SK-N-SH treated with all-trans-retinoic acid at 6 μM for 48 hours (cell line): ENCODE measurements at regions not wholly inside any gene's neighbourhood (a gene's known extent, or its start where the extent isn't known, plus 50 kb on each side); places are given as distances from the start of the nearest gene placed in this dataset.

Experiments used
- ATAC-seq: fragments of 200-7000 bp; cut with Tn5 transposase; 3 replicates; pipeline ENCODE4 v1.9.1; 2020; ENCODE audit warnings: mild to moderate bottlenecking, moderate library complexity
- ARNTL ChIP-seq: fragments of 450-650 bp; formaldehyde crosslinking; IDR thresholded peaks from 2 replicates; pipeline ENCODE4 v1.5.0; 2020; ENCODE audit warnings: low read depth, mild to moderate bottlenecking, moderate library complexity, borderline replicate concordance
- BACH2 ChIP-seq: fragments of 250-450 bp; sonication (Bioruptor Pico); IDR thresholded peaks from 2 replicates; pipeline ENCODE4 v1.9.0; 2021; ENCODE audit warnings: mild to moderate bottlenecking, borderline replicate concordance
- CSDC2 ChIP-seq: fragments of 250-450 bp; sonication (Bioruptor Pico); IDR thresholded peaks from 2 replicates; pipeline ENCODE4 v1.5.0; 2020; ENCODE audit warnings: mild to moderate bottlenecking, moderate library complexity
- ESRRG ChIP-seq: fragments of 250-450 bp; sonication (Bioruptor Pico); IDR thresholded peaks from 2 replicates; pipeline ENCODE4 v1.6.1; 2021; ENCODE audit warnings: mild to moderate bottlenecking
- GLIS3 ChIP-seq: fragments of 250-450 bp; sonication (Bioruptor Pico); IDR thresholded peaks from 2 replicates; pipeline ENCODE4 v1.5.0; 2020; ENCODE audit warnings: mild to moderate bottlenecking, moderate library complexity
- ISL1 ChIP-seq: fragments of 250-450 bp; sonication (Bioruptor Pico); IDR thresholded peaks from 2 replicates; pipeline ENCODE4 v2.1.2; 2022; ENCODE audit warnings: mild to moderate bottlenecking, moderate library complexity
- PPARA ChIP-seq: fragments of 250-450 bp; sonication (Bioruptor Pico); IDR thresholded peaks from 2 replicates; pipeline ENCODE4 v1.5.0; 2020; ENCODE audit warnings: mild to moderate bottlenecking, borderline replicate concordance
- RARB ChIP-seq: fragments of 250-450 bp; sonication (Bioruptor Pico); IDR thresholded peaks from 2 replicates; pipeline ENCODE4 v1.8.0; 2021; ENCODE audit warnings: mild to moderate bottlenecking, moderate library complexity
- SNAI2 ChIP-seq: fragments of 250-450 bp; sonication (Bioruptor Pico); IDR thresholded peaks from 2 replicates; pipeline ENCODE4 v1.5.0; 2020; ENCODE audit warnings: mild to moderate bottlenecking, moderate library complexity
- TCF4 ChIP-seq: fragments of 250-450 bp; sonication (Bioruptor Pico); IDR thresholded peaks from 2 replicates; pipeline ENCODE4 v1.8.0; 2021; ENCODE audit warnings: mild to moderate bottlenecking, moderate library complexity, borderline replicate concordance
- TOX ChIP-seq: fragments of 250-450 bp; sonication (Bioruptor Pico); IDR thresholded peaks from 2 replicates; pipeline ENCODE4 v1.8.0; 2021; ENCODE audit warnings: mild to moderate bottlenecking, moderate library complexity, borderline replicate concordance
- ZFP3 ChIP-seq: fragments of 250-450 bp; sonication (Bioruptor Pico); IDR thresholded peaks from 2 replicates; pipeline ENCODE4 v1.5.0; 2020; ENCODE audit warnings: mild to moderate bottlenecking, moderate library complexity
- ZFP30 ChIP-seq: fragments of 450-650 bp; formaldehyde crosslinking; IDR thresholded peaks from 2 replicates; pipeline ENCODE4 v1.5.0; 2022; ENCODE audit warnings: mild to moderate bottlenecking, moderate library complexity
- ZNF70 ChIP-seq: fragments of 450-650 bp; formaldehyde crosslinking; IDR thresholded peaks from 2 replicates; pipeline ENCODE4 v1.5.0; 2020; ENCODE audit warnings: mild to moderate bottlenecking, moderate library complexity
- TF ChIP-seq, protein P1 (sequence below): fragments of 250-450 bp; sonication (Bioruptor Pico); IDR thresholded peaks from 2 replicates; pipeline ENCODE4 v1.8.0; 2021; ENCODE audit warnings: low read depth, mild to moderate bottlenecking, moderate library complexity, borderline replicate concordance
- TF ChIP-seq, protein P2 (sequence below): fragments of 250-450 bp; sonication (Bioruptor Pico); IDR thresholded peaks from 2 replicates; pipeline ENCODE4 v1.5.1; 2021; ENCODE audit warnings: mild to moderate bottlenecking, moderate library complexity
- TF ChIP-seq, protein P3 (sequence below): fragments of 250-450 bp; sonication (Bioruptor Pico); IDR thresholded peaks from 2 replicates; pipeline ENCODE4 v1.5.1; 2020; ENCODE audit warnings: low read depth, mild to moderate bottlenecking, moderate library complexity
- TF ChIP-seq, protein P4 (sequence below): fragments of 250-450 bp; sonication (Bioruptor Pico); IDR thresholded peaks from 2 replicates; pipeline ENCODE4 v1.8.0; 2020; ENCODE audit warnings: mild to moderate bottlenecking, moderate library complexity, borderline replicate concordance

DNA sequence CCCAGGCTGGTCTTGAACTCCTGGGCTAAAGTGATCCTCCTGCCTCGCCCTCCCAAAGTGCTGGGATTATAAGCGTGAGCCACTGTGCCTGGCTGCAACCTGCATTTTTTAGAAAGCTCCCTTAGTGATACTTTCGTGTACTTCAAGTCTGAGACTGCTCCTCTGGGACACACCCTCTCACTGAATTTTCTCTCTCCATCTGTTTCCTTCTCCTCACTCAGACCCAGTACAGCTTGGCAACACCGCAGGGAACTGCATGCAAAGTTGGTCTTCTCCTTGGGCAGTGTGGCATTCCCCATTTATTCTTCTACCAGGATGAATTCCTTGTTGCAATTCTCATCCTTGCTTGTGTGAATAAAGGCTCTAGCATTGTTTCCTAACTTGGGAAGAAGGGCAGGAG lies 175.9 kb downstream of the LPIN1 start (continued):
- TF ChIP-seq, protein P1, sequence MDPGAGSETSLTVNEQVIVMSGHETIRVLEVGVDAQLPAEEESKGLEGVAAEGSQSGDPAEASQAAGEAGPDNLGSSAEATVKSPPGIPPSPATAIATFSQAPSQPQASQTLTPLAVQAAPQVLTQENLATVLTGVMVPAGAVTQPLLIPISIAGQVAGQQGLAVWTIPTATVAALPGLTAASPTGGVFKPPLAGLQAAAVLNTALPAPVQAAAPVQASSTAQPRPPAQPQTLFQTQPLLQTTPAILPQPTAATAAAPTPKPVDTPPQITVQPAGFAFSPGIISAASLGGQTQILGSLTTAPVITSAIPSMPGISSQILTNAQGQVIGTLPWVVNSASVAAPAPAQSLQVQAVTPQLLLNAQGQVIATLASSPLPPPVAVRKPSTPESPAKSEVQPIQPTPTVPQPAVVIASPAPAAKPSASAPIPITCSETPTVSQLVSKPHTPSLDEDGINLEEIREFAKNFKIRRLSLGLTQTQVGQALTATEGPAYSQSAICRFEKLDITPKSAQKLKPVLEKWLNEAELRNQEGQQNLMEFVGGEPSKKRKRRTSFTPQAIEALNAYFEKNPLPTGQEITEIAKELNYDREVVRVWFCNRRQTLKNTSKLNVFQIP (CRISPR knock-in tag) = no peak
- TF ChIP-seq ZFP30 (no peak), ZFP3 (CRISPR knock-in tag) (no peak)

DNA sequence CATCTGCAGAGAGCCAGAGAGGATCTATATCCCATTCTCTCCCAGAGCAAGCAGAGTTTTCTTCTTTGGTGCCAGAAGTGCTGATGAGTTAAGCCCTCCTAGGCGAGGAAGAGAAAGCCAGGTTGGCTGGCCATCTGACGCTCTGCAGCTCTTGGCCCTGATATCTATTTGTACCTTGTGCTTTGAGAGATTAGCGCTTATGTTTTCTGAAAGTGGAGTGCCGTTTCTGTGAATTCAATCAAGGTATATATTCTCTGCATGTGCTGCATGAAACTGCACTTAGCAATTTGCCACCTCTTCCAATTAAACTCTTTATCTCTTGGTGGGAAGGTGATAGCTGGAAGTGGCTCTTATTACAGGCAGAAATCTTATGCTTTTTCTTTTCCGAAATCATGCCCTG lies 177.5 kb downstream of the LPIN1 start:
- ATAC-seq = no peak
- TF ChIP-seq ESRRG (CRISPR knock-in tag) (no peak), TCF4 (no peak), ISL1 (CRISPR knock-in tag) (no peak), ZFP3 (CRISPR knock-in tag) (no peak), ARNTL (CRISPR knock-in tag) (no peak)
- TF ChIP-seq, protein P1 (CRISPR knock-in tag) = no peak

DNA sequence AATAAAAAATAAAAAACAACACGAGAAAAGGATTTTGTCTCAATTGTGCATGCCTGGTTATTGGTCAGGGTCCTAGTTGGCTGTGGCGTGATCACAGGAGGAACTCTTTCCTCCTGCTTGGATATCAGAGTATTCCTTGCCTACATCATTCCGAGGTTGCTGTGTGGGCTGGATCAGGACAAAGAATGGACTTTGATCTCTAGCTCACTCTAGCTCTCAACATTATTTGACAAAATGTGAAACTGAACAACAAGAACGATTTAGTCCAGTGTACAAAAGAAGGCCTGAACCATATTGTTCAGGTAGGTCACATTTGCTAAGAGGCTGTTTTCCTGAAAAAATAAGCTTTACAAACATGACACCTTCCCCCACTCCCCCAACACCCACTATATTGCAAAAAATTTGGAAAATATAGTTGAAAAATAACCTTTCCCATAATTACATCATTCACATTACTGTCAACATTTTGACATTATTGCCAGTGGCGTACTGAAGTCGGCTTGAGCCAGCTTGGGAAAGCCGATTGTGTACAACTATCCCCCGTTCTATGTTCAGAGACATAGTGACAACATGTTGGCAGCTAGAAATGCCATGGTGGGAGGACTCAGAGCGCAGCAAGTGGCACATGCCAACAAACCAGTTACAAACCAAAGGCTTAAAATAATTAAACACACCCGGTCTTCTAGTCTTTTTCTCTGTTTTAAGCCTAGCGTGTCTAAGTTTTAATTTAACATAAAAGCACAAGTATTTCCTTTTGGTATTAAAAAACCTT lies 179.0 kb downstream of the LPIN1 start:
- TF ChIP-seq GLIS3 (CRISPR knock-in tag) = no peak
- TF ChIP-seq ESRRG (CRISPR knock-in tag) = no peak
- TF ChIP-seq PPARA (CRISPR knock-in tag) = no peak
- no peak for TF ChIP-seq SNAI2
- no peak for TF ChIP-seq ISL1 (CRISPR knock-in tag)
- TF ChIP-seq TCF4 = no peak
- TF ChIP-seq CSDC2 = no peak
- no peak for TF ChIP-seq RARB (CRISPR knock-in tag)
- TF ChIP-seq ZNF70 (CRISPR knock-in tag) = no peak
- TF ChIP-seq, protein P2, sequence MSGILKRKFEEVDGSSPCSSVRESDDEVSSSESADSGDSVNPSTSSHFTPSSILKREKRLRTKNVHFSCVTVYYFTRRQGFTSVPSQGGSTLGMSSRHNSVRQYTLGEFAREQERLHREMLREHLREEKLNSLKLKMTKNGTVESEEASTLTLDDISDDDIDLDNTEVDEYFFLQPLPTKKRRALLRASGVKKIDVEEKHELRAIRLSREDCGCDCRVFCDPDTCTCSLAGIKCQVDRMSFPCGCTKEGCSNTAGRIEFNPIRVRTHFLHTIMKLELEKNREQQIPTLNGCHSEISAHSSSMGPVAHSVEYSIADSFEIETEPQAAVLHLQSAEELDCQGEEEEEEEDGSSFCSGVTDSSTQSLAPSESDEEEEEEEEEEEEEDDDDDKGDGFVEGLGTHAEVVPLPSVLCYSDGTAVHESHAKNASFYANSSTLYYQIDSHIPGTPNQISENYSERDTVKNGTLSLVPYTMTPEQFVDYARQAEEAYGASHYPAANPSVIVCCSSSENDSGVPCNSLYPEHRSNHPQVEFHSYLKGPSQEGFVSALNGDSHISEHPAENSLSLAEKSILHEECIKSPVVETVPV (CRISPR knock-in tag) = no peak
- TF ChIP-seq, protein P3, sequence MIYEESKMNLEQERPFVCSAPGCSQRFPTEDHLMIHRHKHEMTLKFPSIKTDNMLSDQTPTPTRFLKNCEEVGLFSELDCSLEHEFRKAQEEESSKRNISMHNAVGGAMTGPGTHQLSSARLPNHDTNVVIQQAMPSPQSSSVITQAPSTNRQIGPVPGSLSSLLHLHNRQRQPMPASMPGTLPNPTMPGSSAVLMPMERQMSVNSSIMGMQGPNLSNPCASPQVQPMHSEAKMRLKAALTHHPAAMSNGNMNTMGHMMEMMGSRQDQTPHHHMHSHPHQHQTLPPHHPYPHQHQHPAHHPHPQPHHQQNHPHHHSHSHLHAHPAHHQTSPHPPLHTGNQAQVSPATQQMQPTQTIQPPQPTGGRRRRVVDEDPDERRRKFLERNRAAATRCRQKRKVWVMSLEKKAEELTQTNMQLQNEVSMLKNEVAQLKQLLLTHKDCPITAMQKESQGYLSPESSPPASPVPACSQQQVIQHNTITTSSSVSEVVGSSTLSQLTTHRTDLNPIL = no peak
- TF ChIP-seq, all 23 proteins: peak for 0
- ATAC-seq = no peak

DNA sequence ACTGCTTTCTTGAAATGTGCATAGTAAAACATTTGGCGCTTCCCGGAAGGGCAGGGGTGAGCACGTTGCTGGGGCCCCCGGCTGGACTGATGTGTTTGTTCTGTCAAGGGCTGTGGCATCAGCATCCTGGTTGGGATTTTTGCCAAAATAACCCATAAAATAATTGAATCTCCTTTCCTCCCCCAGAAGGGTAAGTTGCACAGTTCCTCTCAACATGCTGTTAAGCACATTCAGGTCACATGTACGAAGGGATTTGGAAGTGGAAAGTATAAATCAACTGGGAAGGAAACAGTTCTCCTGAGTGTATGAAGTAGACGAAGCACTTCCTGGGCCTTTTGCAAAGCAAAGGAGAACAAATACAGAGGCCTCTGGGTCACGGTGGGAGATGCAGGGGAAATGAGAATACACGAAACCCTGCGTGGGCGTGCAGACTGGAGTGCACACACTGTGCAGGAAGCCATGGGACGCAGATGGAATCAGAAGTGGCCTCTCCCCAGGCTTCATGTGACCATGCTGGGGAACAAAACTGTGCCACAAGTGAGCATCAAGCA lies 183.9 kb downstream of the LPIN1 start:
- TF ChIP-seq ZFP3 (CRISPR knock-in tag) = no peak
- TF ChIP-seq, protein P4, sequence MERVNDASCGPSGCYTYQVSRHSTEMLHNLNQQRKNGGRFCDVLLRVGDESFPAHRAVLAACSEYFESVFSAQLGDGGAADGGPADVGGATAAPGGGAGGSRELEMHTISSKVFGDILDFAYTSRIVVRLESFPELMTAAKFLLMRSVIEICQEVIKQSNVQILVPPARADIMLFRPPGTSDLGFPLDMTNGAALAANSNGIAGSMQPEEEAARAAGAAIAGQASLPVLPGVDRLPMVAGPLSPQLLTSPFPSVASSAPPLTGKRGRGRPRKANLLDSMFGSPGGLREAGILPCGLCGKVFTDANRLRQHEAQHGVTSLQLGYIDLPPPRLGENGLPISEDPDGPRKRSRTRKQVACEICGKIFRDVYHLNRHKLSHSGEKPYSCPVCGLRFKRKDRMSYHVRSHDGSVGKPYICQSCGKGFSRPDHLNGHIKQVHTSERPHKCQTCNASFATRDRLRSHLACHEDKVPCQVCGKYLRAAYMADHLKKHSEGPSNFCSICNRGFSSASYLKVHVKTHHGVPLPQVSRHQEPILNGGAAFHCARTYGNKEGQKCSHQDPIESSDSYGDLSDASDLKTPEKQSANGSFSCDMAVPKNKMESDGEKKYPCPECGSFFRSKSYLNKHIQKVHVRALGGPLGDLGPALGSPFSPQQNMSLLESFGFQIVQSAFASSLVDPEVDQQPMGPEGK (CRISPR knock-in tag) = no peak
- no peak for TF ChIP-seq ZNF70 (CRISPR knock-in tag)
- TF ChIP-seq ARNTL (CRISPR knock-in tag) = no peak
- TF ChIP-seq BACH2 = no peak
- TF ChIP-seq CSDC2 = no peak
- TF ChIP-seq, protein P2 (CRISPR knock-in tag) = no peak
- TF ChIP-seq, protein P3 = no peak
- no peak for TF ChIP-seq ZFP30
- TF ChIP-seq, protein P1 (CRISPR knock-in tag) = no peak
- TF ChIP-seq TOX = no peak
- no peak for TF ChIP-seq GLIS3 (CRISPR knock-in tag)

More for the DNA sequence above, 183.9 kb downstream of the LPIN1 start:
- no peak; the same call in 2 of the 3 replicates for ATAC-seq
